GM18520 (cell line): ENCODE measurements at regions not wholly inside any gene's neighbourhood (a gene's known extent, or its start where the extent isn't known, plus 50 kb on each side); places are given as distances from the start of the nearest gene placed in this dataset.
"Not testable (repeated sequence)": the region's sequence is repeated elsewhere in the genome, so short reads cannot be mapped to it uniquely, and the experiment has no call there.

Experiments
- ATAC-seq: cut with Tn5 transposase; IDR thresholded peaks from one replicate; pipeline ENCODE4 v1.9.1; 2021; ENCODE audit not compliant: unreplicated experiment

GRCh38 chr15:66864086-66864830 is 162.2 kb downstream of the SMAD6 start:
- no peak for ATAC-seq

DNA sequence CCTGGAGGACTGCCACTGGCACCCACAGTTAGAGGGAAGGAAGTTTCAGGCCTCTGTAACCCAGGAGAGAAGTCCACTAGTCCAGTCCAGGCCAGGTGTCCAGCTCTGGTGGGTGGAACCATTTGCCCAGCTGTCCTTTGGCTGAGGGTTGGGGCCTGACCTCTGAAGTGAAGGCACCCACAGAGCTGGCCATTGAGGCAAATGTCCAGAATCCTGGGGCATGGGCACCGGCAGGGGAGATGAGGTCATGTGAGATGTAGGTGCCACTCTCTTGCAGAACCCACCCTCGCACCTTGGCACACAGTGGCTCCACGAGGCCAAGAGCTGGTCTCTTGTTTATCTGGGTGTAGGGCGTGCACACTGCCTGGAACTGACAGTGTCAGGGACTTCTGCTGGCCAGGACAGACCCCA is 162.8 kb downstream of the SMAD6 start:
- no peak for ATAC-seq

GRCh38 chr15:66865622-66866611 is 163.9 kb downstream of the SMAD6 start:
- no peak for ATAC-seq

DNA sequence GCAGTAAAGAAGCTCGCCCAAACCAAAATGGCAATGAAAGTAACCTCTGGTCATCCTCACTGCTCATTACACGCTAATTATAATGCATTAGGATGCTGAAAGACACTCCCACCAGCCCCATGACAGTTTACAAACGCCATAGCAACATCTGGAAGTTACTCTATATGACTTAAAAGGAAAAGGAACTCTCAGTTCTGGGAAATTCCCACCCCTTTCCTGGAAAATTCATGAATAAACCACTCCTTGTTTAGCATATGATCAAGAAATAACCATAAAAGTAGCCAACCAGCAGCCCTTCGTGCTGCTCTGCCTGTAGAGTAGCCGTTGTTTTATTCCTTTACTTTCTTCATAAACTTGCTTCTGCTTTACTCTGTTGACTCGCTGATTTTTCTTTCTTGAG is 164.6 kb downstream of the SMAD6 start:
- no peak for ATAC-seq

GRCh38 chr15:66868918-66869317 is 166.9 kb downstream of the SMAD6 start:
- ATAC-seq: no peak

- ATAC-seq: no peak
These were observed 168.9 kb downstream of the SMAD6 start for GRCh38 chr15:66870880-66871388.

- no peak for ATAC-seq
These were observed 170.4 kb downstream of the SMAD6 start for GRCh38 chr15:66872405-66872804.

GRCh38 chr15:66873331-66873730 is 171.3 kb downstream of the SMAD6 start:
- ATAC-seq: not testable (repeated sequence)

GRCh38 chr15:66873856-66874255 is 171.8 kb downstream of the SMAD6 start:
- ATAC-seq: no peak

DNA sequence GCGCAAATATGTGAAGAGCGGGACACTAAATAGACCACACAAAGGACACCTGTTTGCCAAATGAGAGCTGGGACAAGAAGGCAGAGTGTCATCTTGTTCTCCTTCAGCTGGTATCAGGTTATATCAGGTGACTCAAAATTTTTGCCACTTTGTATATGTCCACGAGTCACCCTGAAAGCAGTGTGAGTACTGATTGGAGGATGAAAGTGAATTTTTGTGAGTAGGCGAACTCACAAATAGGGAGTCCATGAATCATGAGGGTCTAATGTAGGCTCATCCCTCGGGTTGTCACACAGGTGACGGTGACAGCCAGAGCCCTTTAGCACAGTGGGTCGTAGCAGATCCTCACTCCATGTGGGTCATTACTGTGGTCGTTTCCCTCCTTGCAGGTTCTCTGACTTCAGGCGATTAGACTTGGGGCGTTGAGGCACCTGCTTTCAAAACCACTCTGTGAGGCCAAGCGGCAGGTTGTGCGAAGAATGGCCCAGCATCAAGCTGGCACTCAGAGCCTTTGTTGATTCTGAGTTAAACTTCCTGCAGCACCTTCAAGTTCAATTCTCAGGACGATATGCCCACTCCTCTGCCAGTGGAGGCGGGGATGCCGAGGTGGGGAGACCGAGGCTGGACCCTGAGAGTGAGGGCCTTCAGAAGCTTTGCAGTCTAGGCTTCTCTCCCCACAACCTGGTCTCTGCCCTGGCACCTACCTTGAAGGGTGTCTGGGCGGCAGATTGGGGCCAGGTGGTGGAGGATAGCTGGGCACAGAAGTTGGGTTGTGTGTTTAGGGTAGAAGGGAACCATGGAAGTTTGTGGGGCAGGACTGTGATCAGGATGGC is 173.8 kb downstream of the SMAD6 start:
- ATAC-seq: no peak

DNA sequence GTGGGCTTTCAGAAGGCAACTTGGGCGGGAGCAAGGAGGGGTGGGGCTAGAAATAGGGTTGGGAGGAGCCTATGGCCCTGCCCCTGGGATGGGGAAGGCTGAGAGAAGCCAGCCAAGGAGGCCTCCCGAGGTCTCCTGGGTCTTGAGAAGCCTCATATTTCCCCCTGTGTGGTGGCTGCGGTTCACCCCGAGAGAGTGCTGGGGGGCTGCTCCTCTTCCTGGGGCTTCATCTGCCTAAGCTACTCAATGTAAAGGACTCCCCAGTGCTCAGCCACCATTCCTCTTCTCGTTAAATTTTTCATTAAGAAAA is 174.3 kb downstream of the SMAD6 start:
- no peak for ATAC-seq

DNA sequence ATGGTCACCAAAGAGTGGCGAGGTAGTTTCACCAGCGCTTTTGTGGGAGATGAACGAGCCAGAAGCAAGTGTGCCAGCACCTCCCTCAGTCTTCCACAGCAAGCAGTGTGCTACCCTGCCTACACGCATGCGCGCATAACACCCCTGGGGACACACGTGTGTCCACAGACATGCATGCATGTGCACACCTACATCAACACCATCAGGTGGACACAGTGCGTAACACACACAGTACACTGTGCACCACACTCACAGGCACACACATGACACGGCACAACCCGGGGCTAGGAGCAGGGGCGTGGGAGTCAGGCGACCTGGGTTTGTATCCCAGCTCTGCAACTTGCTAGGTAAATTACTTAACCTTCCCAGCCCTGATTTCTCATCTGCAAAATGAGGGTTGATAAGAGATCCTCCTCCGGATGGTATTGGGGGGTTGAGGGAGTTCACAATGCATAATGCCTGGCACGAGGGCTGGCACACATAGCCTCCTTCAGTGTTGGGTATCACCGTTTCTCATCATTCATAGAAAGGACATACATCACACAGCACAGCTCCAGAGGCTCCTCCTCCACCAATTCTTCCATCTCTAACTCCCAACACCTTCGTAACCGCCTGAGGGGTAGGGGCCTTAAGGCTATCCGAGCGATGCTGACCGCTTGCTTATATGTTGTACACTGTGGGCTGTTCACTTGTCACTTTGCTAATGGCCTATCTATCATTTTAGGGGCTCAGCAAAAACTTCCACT is 174.9 kb downstream of the SMAD6 start:
- no peak for ATAC-seq

DNA sequence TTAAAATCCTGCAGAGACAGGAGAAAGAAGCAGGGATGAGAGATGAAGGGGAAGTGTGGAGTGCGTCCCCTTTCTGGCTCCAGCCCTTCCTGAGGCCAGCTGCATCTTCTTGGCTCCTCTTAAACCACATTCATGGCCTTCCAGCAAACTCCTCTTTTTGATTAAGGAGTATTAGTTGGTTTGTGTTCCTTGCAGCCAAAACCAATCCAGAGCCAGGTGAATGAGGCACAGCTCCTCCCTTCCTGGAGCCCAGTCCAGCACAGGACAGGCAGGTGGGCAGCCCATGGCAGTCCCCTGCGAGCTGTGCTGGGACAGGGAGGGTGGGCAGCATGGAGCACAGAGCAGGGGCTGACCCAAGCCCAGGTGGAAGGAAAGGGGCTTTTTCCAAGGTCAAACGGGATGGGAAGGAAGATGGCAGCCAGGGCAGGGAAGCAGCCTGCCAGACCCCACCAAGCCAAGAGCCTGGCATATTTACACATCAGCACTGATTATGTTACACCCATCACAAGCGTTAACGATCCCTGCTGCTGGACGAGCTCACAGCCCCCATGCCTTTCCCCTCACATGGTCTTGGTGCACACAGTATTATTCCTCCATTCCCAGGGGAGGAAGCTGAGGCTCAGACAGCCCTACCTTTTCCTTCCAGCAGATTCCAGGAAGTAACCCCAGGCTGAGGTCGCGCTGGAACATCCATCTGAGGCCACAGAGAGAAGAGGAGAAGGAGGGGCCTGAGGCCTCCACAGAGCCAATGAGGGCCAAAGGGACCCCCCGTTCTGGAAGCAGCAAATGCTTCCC is 175.6 kb downstream of the SMAD6 start:
- no peak for ATAC-seq

- ATAC-seq: no peak
These were observed 176.7 kb downstream of the SMAD6 start for GRCh38 chr15:66878761-66879160.

DNA sequence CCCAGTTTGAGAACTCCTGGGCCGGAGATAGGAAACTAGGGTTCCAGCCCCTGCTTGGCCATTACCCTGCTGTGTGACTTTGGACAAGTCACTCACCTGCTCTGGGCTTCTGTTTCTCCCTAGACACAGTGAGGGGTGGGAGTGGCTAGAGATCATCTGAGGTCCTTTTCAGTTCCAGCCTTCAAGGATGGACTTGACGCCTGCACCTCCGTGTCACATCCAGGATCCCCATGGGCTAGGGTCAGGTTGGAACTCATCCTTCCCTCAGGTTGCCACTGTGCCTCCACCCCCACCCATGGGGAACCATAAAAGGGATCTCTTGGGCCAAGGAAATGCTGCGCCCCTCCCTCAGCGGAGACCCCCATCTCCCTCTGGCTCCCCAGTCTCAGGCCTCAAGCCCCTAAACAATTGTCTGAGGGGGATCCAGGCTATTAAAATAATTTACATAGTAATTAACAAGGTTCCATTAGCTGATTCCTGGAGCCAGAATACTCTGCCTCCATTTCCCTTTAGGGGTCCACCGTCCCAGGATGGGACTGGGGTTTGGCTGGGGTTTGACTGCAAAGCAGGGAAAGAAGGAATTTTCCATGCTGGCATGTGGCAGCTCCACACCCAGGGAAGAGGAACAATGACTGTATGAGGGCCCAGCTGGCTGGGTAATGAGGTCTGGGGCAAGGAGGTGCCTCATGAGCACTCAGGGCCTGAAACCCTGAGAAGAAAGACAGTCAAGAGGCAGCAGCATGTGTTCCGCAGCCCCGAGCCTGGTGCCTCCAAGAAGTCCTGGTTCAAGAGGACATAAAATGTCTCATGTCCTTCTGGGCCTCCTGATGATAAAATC is 177.7 kb downstream of the SMAD6 start:
- no peak for ATAC-seq

DNA sequence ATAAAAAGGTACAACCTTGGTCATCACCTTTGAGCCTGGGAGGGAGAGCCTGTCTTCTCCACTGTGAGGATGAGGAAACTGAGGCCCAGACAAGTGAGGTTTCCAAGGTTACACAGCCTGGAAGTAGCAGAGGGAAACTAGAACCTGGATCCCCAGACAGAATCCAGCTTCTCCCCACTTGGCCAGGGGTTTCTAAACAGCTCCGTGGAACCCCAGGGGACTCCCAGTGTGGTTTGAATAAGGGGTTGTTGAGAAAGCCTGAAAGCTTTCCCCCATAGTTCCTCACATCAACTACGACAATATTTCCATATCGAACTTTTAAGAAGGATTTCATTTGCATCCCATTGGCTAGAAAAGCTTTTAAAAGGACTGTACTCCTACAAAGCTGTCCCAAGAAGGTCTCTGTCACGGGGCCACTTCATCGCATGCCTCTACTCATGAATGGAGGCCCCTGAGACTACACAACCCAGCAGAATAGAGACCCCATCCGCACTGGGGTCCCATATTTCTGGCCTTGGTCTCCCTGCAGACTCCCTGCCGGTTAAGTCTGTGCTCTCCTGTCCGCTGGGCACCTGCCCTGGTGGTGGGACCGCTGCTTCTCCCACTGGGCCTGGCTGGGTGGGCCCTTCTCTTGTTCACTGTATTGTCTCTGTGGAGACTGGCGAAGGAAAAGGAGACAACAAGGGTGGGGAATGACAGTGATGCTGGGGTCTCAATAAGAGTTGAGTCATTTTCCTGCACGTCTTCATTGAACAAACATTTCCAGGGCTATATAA is 178.5 kb downstream of the SMAD6 start:
- ATAC-seq: no peak

GRCh38 chr15:66881173-66881905 is 179.3 kb downstream of the SMAD6 start:
- ATAC-seq: no peak
